ENCODE measurements at regions not wholly inside any gene's neighbourhood (a gene's known extent, or its start where the extent isn't known, plus 50 kb on each side); places are given as distances from the start of the nearest gene placed in this dataset.

GRCh38 chr12:92089559-92089958 lies 56.1 kb downstream of the BTG1 start:
- Histone ChIP-seq H3K27ac (no peak overlapping the region), H3K4me3 (no peak overlapping the region)
- no peak for DNase-seq (ENCODE audit: low spot score)
- TF ChIP-seq CTCF (IDR thresholded peaks at IDR 0.05): no peak

- Histone ChIP-seq H3K4me3 (no peak overlapping the region), H3K27ac (no peak overlapping the region)
- DNase-seq (ENCODE audit: low spot score): no peak
- TF ChIP-seq CTCF (IDR thresholded peaks at IDR 0.05): no peak
Measured at GRCh38 chr12:92088805-92089204, 56.8 kb downstream of the BTG1 start.

- no peak for TF ChIP-seq CTCF (IDR thresholded peaks at IDR 0.05)
- no peak for DNase-seq (ENCODE audit: low spot score)
Measured at GRCh38 chr12:92085736-92086040, 60.0 kb downstream of the BTG1 start.

GRCh38 chr12:92085040-92085735 lies 60.5 kb downstream of the BTG1 start:
- no peak overlapping the region for H3K27ac ChIP-seq

More at GRCh38 chr12:92085736-92086040, 60.0 kb downstream of the BTG1 start:
- Histone ChIP-seq H3K4me3 (no peak overlapping the region), H3K27ac (no peak overlapping the region)

GRCh38 chr12:92080911-92081285 lies 64.7 kb downstream of the BTG1 start:
- no peak overlapping the region for H3K4me3 ChIP-seq
- H3K27ac ChIP-seq: peak overlapping the region in 1 of 2 donors; percentile 2
- no peak for DNase-seq (ENCODE audit: low spot score)
- TF ChIP-seq CTCF (IDR thresholded peaks at IDR 0.05): no peak

More at GRCh38 chr12:92085040-92085735, 60.5 kb downstream of the BTG1 start:
- DNase-seq (ENCODE audit: low spot score): no peak
- no peak for TF ChIP-seq CTCF (IDR thresholded peaks at IDR 0.05)
- no peak overlapping the region for H3K4me3 ChIP-seq

- Histone ChIP-seq H3K4me3 (no peak overlapping the region), H3K27ac (peak overlapping the region in 1 of 2 donors; percentile 59)
- TF ChIP-seq CTCF (IDR thresholded peaks at IDR 0.05): no peak
- DNase-seq (ENCODE audit: low spot score): no peak
Measured at GRCh38 chr12:92079054-92079385, 66.6 kb downstream of the BTG1 start.

GRCh38 chr12:92078167-92079053 lies 67.2 kb downstream of the BTG1 start:
- no peak for DNase-seq (ENCODE audit: low spot score)
- Histone ChIP-seq H3K27ac (peak overlapping the region in 1 of 2 donors; percentile 59), H3K4me3 (no peak overlapping the region)
- no peak for TF ChIP-seq CTCF (IDR thresholded peaks at IDR 0.05)
